ENCODE measurements at regions not wholly inside any gene's neighbourhood (a gene's known extent, or its start where the extent isn't known, plus 50 kb on each side); places are given as distances from the start of the nearest gene placed in this dataset.

GRCh38 chr7:130821864-130822263 is 87.9 kb upstream of the KLF14 start:
- no peak for TF ChIP-seq Cebpa-rat (IDR thresholded peaks at IDR 0.05)
- H3K27ac ChIP-seq, result no peak overlapping the region

GRCh38 chr7:130822642-130823041 is 88.6 kb upstream of the KLF14 start:
- Histone ChIP-seq H4K20me1 (no peaks in the 10 kb centered on the region), H3K4me1 (no peaks in the 10 kb centered on the region), H3K27me3 (no peaks in the 10 kb centered on the region), H3K27ac (no peak overlapping the region), H3K9me3 (replicated peaks in 1 of 11) (peaks cover 14 to 24% (median 21%) of the 10 kb centered on the region in 11 experiments; a peak in 21 of 22 replicates), H3K4me3 (no peak overlapping the region), H3K36me3 (no peaks in the 10 kb centered on the region), H3K9ac (no peak overlapping the region), H3K4me2 (no peak overlapping the region)
- no peak for TF ChIP-seq Cebpa-rat (IDR thresholded peaks at IDR 0.05)

More at GRCh38 chr7:130821864-130822263, 87.9 kb upstream of the KLF14 start:
- no peak overlapping the region for H3K9ac ChIP-seq
- H3K4me2 ChIP-seq, result no peak overlapping the region
- H3K9me3 ChIP-seq (replicated peaks in 1 of 11), result peaks cover 9 to 16% (median 13%) of the 10 kb centered on the region in 11 experiments; a peak in 21 of 22 replicates
- H3K4me1 ChIP-seq, result no peaks in the 10 kb centered on the region
- no peaks in the 10 kb centered on the region for H3K27me3 ChIP-seq
- H3K36me3 ChIP-seq, result no peaks in the 10 kb centered on the region
- no peak overlapping the region for H3K4me3 ChIP-seq
- no peaks in the 10 kb centered on the region for H4K20me1 ChIP-seq

- H4K20me1 ChIP-seq, result no peaks in the 10 kb centered on the region
- no peak overlapping the region for H3K27ac ChIP-seq
- TF ChIP-seq Cebpa-rat (IDR thresholded peaks at IDR 0.05), result no peak
- no peak overlapping the region for H3K9ac ChIP-seq
- peaks cover 16 to 28% (median 25%) of the 10 kb centered on the region in 11 experiments; a peak in 21 of 22 replicates for H3K9me3 ChIP-seq (replicated peaks in 1 of 11)
- H3K4me1 ChIP-seq, result no peaks in the 10 kb centered on the region
- H3K36me3 ChIP-seq, result no peaks in the 10 kb centered on the region
- no peak overlapping the region for H3K4me3 ChIP-seq
- H3K4me2 ChIP-seq, result no peak overlapping the region
- H3K27me3 ChIP-seq, result no peaks in the 10 kb centered on the region
Measured at GRCh38 chr7:130823060-130823459, 89.1 kb upstream of the KLF14 start.

GRCh38 chr7:130825819-130826218 is 91.8 kb upstream of the KLF14 start:
- Histone ChIP-seq H3K4me3 (no peak overlapping the region), H3K4me1 (no peaks in the 10 kb centered on the region), H3K4me2 (no peak overlapping the region), H3K27ac (no peak overlapping the region), H3K9ac (no peak overlapping the region), H3K9me3 (replicated peaks in 1 of 11) (peaks cover 19 to 41% (median 32%) of the 10 kb centered on the region in 11 experiments; a peak in 21 of 22 replicates), H3K27me3 (no peaks in the 10 kb centered on the region), H3K36me3 (no peaks in the 10 kb centered on the region), H4K20me1 (no peaks in the 10 kb centered on the region)
- no peak for TF ChIP-seq Cebpa-rat (IDR thresholded peaks at IDR 0.05)

- no peaks in the 10 kb centered on the region for H3K36me3 ChIP-seq
- no peak for TF ChIP-seq Cebpa-rat (IDR thresholded peaks at IDR 0.05)
- no peaks in the 10 kb centered on the region for H3K4me1 ChIP-seq
- H3K27ac ChIP-seq, result no peak overlapping the region
- H3K9me3 ChIP-seq (replicated peaks in 1 of 11), result peaks cover 19 to 41% (median 32%) of the 10 kb centered on the region in 11 experiments; a peak in 21 of 22 replicates
- H3K27me3 ChIP-seq, result no peaks in the 10 kb centered on the region
- H3K9ac ChIP-seq, result no peak overlapping the region
- H3K4me2 ChIP-seq, result no peak overlapping the region
- H4K20me1 ChIP-seq, result no peaks in the 10 kb centered on the region
- H3K4me3 ChIP-seq, result no peak overlapping the region
Measured at GRCh38 chr7:130829415-130829814, 95.4 kb upstream of the KLF14 start.

GRCh38 chr7:130831322-130831721 is 97.3 kb upstream of the KLF14 start:
- Histone ChIP-seq H3K4me3 (no peak overlapping the region), H3K27ac (no peak overlapping the region), H3K4me1 (peaks cover 0 to 8% (median 6%) of the 10 kb centered on the region in 10 experiments; a peak in 9 of 20 replicates), H3K9ac (no peak overlapping the region), H3K9me3 (replicated peaks in 1 of 11) (peaks cover 12 to 30% (median 21%) of the 10 kb centered on the region in 11 experiments; a peak in 20 of 22 replicates), H3K27me3 (no peaks in the 10 kb centered on the region), H3K4me2 (no peak overlapping the region), H4K20me1 (no peaks in the 10 kb centered on the region), H3K36me3 (no peaks in the 10 kb centered on the region)
- no peak for TF ChIP-seq Cebpa-rat (IDR thresholded peaks at IDR 0.05)

- H4K20me1 ChIP-seq, result no peaks in the 10 kb centered on the region
- H3K4me1 ChIP-seq, result peaks cover 0 to 15% (median 7%) of the 10 kb centered on the region in 10 experiments; a peak in 9 of 20 replicates
- peaks cover 10 to 23% (median 15%) of the 10 kb centered on the region in 11 experiments; a peak in 20 of 22 replicates for H3K9me3 ChIP-seq (replicated peaks in 1 of 11)
- H3K4me2 ChIP-seq, result no peak overlapping the region
- TF ChIP-seq Cebpa-rat (IDR thresholded peaks at IDR 0.05), result no peak
- H3K4me3 ChIP-seq, result no peak overlapping the region
- H3K27ac ChIP-seq, result no peak overlapping the region
- no peaks in the 10 kb centered on the region for H3K27me3 ChIP-seq
- H3K9ac ChIP-seq, result no peak overlapping the region
- H3K36me3 ChIP-seq, result no peaks in the 10 kb centered on the region
Measured at GRCh38 chr7:130831817-130832481, 97.9 kb upstream of the KLF14 start.

GRCh38 chr7:130838738-130839137 is 104.7 kb upstream of the KLF14 start:
- H3K9me3 ChIP-seq (replicated peaks in 1 of 11), result no peaks in the 10 kb centered on the region
- no peaks in the 10 kb centered on the region for H3K27me3 ChIP-seq
- H3K4me3 ChIP-seq, result no peak overlapping the region
- H3K4me1 ChIP-seq, result peaks cover 17 to 39% (median 26%) of the 10 kb centered on the region in 10 experiments
- no peaks in the 10 kb centered on the region for H4K20me1 ChIP-seq
- TF ChIP-seq Cebpa-rat (IDR thresholded peaks at IDR 0.05), result no peak
- H3K36me3 ChIP-seq, result no peaks in the 10 kb centered on the region
- H3K4me2 ChIP-seq, result no peak overlapping the region
- H3K27ac ChIP-seq, result no peak overlapping the region
- H3K9ac ChIP-seq, result no peak overlapping the region

- Histone ChIP-seq H3K4me3 (no peak overlapping the region), H3K9me3 (replicated peaks in 1 of 11) (no peaks in the 10 kb centered on the region), H3K27ac (no peak overlapping the region)
Measured at GRCh38 chr7:130840599-130840998, 106.6 kb upstream of the KLF14 start.

GRCh38 chr7:130841416-130841815 is 107.4 kb upstream of the KLF14 start:
- peak overlapping the region; percentile 31 to 79 (median 67); a peak in 19 of 22 replicates for H3K4me2 ChIP-seq
- no peaks in the 10 kb centered on the region for H3K9me3 ChIP-seq (replicated peaks in 1 of 11)
- no peaks in the 10 kb centered on the region for H3K36me3 ChIP-seq
- H3K4me1 ChIP-seq, result peaks cover 16 to 30% (median 20%) of the 10 kb centered on the region in 10 experiments
- H3K9ac ChIP-seq, result no peak overlapping the region
- TF ChIP-seq Cebpa-rat (IDR thresholded peaks at IDR 0.05), result no peak
- no peaks in the 10 kb centered on the region for H3K27me3 ChIP-seq
- H4K20me1 ChIP-seq, result no peaks in the 10 kb centered on the region
- H3K27ac ChIP-seq, result no peak overlapping the region; a peak in 1 of 22 replicates
- H3K4me3 ChIP-seq, result no peak overlapping the region

More at GRCh38 chr7:130840599-130840998, 106.6 kb upstream of the KLF14 start:
- Histone ChIP-seq H3K4me2 (no peak overlapping the region), H3K27me3 (no peaks in the 10 kb centered on the region), H4K20me1 (no peaks in the 10 kb centered on the region), H3K36me3 (no peaks in the 10 kb centered on the region), H3K9ac (no peak overlapping the region), H3K4me1 (peaks cover 16 to 38% (median 25%) of the 10 kb centered on the region in 10 experiments)
- no peak for TF ChIP-seq Cebpa-rat (IDR thresholded peaks at IDR 0.05)

Data from BLaER1 treated with 17β-estradiol and CSF1 and Interleukin-3, amounts not matched to agents 10 nM and 100 nM (cell line).